Cardiac septum (tissue), 1 donor: ENCODE measurements at regions not wholly inside any gene's neighbourhood (a gene's known extent, or its start where the extent isn't known, plus 50 kb on each side); places are given as distances from the start of the nearest gene placed in this dataset.

ENCODE experiments used
- DNase-seq: peaks from one replicate; pipeline ENCODE4 v3.0.0-alpha.2; 2020; ENCODE audit warnings: low spot score
- intact Hi-C: fragments of 100-400 bp; cut with DNase I; formaldehyde crosslinking; loops from one replicate; pipeline ENCODE4 v1.14.0; 2022
- donor health status: DM: no; HTN: no; CAD: no.

GRCh38 chr2:207390302-207391095 is 139.3 kb upstream of the CREB1 start:
- intact Hi-C loops = no loop called here
- no peak for DNase-seq

GRCh38 chr2:207394203-207394781 is 135.5 kb upstream of the CREB1 start:
- DNase-seq = no peak
- intact Hi-C loops = loop anchor here (2.0 kb wide), 1 partner anchor 59 kb away; no protein-coding TSS in a partner anchor

DNA sequence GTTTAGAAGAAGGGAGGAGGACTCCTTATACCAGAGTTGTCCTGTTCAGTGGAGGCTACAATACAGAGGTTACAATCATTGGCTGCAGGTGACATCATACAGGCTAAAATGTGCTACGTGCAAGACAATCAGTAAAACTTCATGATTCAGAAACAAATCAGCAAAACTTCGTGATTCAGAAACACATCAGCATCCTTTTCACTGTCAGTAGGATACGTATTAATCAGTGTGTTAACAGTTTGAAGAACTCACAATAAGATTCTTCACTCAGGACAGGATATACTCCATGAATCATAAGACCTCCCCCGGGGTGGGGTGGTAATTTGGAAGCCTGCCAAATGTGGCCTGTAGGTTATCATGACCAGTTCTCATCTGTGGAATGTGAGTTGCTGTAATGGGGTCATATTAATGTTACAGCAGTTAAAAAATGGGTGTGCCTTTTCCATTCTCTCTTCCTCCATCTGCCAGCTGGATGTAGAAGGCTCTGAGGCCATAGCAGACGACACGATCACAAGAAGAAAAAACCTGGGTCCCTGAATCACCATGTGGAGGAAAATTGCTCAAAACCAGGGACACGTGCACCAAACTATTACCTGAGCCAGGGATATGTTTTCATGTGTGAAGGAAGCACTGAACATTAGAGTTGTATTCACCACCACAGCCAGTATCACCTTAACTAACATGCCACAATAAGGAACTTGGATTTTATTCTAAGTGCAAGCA is 134.8 kb upstream of the CREB1 start:
- intact Hi-C loops = loop anchor here (2.0 kb wide), 1 partner anchor 60 kb away; no protein-coding TSS in a partner anchor
- DNase-seq = no peak

DNA sequence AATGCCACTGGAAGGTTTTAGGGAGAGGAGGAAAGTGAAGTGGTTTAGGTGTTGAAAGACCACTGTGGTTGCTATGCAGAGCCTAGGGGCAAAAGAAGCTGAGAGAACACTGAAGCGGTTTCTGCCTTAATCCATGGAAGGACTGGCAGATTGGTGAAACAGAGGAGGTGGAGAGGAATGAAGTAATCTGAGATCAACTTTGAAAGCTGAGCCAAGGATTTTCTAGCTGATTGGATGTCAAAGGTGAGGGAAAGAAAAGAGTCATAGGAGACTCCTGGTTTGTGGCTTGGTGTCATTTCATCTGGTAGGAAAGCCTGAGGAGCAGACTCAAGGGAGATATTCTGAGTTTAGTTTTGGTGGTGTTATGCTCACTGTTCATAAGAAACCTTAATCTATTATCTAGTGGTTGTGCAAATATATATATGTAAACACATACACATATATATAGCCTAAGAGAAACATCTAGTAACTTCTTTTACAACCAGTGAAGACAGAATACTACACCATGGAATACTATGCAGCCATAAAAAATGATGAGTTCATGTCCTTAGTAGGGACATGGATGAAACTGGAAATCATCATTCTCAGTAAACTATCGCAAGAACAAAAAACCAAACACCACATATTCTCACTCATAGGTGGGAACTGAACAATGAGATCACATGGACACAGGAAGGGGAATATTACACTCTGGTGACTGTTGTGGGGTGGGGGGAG is 134.1 kb upstream of the CREB1 start:
- intact Hi-C loops = loop anchor here (2.0 kb wide), 1 partner anchor 61 kb away; no protein-coding TSS in a partner anchor
- DNase-seq = no peak

DNA sequence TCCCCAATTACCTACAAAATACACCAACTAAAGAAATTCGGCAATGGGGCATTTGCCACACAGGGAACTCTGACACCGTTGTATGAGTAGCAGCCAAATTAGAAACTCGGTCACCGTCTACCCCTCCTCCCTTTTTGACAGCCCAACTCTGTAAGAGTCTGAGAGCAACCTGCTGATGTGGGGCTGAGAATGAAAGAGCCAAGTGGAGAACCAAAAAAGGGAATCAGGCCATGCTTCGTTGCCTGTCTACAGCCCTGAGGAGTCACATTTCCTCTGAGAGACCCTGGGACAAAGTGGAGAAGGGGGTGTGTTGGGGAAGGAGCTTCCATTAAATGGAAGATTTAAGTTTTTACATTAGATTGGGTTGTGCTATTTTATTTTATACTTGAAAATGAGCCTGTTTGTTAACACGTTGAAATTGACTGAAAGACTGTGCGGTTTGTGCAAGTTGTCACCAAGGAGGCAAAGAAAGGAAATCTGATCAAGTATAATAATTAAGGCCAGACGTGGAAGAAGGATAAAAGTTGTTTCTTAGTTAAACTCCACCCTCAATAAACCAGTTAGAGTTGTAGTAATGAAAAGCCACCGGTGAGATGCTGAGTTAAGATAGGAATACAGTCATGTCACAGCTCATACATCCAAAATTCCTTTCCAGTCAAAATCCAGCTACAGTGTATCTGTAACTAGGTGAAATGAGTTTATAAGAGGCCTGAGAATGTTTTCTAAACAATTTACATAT is 131.7 kb upstream of the CREB1 start:
- DNase-seq = no peak
- intact Hi-C loops = no loop called here

GRCh38 chr2:207399301-207399700 is 130.5 kb upstream of the CREB1 start:
- intact Hi-C loops = no loop called here
- DNase-seq = no peak

DNA sequence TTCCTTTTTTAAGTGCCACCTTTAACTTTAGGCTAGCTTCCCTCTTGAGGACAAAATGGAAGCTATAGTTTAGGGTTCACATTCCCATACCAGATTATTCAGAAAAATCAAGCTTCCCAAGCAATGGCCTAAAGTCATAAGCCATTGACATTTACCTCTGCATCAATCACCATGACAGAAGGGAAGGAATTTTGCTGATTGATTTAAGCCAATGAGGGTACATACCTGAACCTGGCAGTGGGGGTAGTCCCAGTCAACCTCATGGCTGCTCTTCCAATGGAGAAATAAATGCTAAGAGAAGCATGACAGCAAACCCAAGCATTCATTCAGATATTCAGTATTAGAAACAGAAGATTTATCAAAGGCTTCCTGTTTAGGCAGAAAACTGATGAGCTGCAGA is 128.4 kb upstream of the CREB1 start:
- intact Hi-C loops = no loop called here
- no peak for DNase-seq

DNA sequence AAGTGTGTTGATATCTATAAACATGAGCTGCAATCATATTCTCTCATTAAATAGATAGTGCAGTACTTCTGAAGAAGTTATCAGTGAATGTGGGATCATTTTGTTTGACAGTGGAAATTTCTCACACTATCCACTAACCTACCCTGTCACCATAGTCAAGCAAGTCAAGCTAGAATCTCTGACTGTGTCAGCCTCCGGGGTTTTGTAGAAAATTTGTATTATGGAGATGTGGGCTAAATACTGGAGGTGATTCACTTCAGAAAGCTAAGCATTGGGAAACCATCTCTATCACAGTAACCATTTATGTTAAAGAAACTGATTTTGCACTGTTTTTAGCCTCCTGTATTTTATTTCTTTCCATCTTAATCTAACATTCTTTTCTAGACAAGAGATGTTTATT is 126.6 kb upstream of the CREB1 start:
- intact Hi-C loops = no loop called here
- DNase-seq = no peak

DNA sequence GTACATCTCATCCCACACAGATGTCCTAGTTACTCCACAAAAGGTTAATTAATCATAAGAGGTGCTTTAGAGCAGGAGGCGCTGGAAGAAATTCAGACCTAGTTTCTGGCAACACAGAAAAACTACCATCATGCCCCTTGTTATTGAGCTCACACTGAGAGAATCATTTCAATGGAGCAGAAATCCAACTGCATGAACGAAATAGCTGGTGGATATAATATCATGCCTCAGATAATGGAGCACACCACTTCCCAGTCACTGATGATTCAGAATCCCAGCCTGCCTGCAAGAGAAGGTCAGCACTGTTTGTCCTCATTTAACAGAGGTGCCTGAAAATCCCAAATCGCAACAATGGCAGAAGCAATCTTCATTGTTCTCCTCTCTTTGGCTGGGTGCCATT is 125.8 kb upstream of the CREB1 start:
- intact Hi-C loops = no loop called here

GRCh38 chr2:207405150-207405549 is 124.6 kb upstream of the CREB1 start:
- intact Hi-C loops = loop anchor here (5.0 kb wide), 1 partner anchor 73 kb away; no protein-coding TSS in a partner anchor
- no peak for DNase-seq

More for the DNA sequence above, 125.8 kb upstream of the CREB1 start:
- DNase-seq = no peak

DNA sequence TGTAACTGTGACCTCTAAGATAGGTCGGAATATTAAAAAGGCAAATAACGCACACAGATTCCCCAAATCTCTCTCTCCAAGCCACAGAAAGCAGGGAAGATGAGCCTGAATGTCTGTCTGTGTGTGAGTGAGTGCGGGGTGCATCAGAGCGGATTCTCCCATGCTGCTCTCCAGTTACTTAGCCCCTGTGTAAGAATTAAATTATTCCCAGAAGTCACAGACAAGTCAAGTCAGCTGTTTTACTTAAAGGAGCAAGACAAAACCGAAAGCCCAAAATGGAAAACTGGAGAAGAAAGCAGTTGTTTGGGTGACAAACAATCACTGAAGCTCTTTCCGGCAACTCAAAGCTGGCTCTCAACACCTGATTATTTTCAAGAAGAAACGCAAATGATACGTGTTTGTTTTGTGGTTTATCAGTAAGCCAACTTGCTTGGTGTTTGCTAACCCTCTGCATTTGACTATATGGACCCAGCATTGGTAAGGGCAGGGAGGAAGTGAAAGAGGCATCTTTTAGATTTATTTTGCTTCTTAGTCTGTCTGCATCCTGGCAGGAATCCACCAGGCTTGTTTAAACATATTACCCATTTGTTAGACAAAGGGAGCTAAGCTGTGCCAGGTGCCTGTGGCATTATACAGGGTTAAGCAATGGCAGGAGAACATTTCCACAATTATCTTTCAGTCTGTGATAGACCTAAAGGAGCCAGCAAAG is 121.5 kb upstream of the CREB1 start:
- intact Hi-C loops = loop anchor here (5.0 kb wide), 1 partner anchor 76 kb away; no protein-coding TSS in a partner anchor
- DNase-seq = no peak

DNA sequence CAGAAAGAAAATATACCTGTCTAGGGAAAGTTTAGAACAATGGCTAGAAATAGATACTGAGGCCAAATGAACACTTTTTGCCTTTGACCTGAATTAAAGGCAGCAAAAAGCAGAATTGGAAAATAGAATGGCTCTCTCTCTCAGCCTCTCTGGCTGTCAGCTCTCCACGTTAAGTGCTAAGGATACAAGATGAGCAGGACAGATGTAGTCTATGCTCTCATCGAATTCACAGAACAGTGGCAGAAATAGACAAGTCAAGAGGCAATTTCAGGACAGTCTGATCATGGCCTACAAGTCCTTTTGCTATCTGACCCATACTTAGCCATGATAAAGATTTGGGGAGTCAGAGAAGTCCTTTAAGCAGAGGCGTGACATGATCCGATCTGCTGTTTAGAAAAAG is 120.2 kb upstream of the CREB1 start:
- DNase-seq = no peak
- intact Hi-C loops = loop anchor here (5.0 kb wide), 1 partner anchor 77 kb away; no protein-coding TSS in a partner anchor

GRCh38 chr2:207412787-207413310 is 116.9 kb upstream of the CREB1 start:
- intact Hi-C loops = no loop called here
- no peak for DNase-seq

DNA sequence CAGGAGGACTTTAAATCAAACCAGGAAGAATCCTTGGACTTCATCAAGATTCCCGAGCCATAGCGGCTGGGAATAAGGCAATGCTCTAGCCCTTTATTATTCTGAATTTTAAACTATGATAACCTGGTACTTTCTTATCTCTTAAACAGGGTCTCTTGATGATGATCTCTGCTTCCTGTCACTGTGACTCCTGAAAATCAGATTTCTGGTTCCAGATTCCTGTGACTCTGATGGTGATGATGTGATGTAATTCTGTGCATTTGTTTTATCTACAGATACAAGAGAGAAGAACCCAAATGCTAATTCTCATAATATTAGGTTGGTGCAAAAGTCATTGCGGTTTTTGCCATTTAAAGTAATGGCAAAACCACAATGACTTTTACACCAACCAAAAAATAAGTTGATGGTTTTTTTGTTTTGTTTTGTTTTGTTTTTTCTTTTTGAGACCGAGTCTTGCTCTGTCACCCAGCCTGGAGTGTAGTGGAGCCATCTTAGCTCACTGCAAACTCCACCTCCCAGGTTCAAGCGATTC is 116.3 kb upstream of the CREB1 start:
- no peak for DNase-seq
- intact Hi-C loops = no loop called here

- DNase-seq = no peak
- intact Hi-C loops = no loop called here
These were observed 113.7 kb upstream of the CREB1 start for GRCh38 chr2:207416111-207416510.

DNA sequence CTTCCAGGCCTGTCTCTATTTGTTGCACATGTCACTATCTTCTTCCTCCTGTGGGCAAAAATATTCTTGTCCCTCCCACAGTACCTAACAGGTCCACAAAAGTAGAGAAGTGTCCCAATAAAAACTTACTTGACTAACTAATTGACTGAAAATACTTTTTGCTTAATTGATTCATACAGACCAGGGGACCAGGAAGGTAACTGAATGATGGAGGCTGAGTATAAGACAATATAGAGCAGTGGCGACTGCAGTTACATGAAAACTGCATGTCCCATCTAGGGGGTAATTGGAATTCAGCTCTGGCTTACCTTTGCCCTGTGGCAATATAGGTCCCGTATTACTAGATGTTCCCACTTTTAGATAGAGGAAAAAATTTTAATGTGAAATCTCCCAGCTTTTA is 112.9 kb upstream of the CREB1 start:
- intact Hi-C loops = no loop called here
- DNase-seq = no peak

- no peak for DNase-seq
- intact Hi-C loops = no loop called here
These were observed 112.5 kb upstream of the CREB1 start for GRCh38 chr2:207417301-207417718.

- DNase-seq = no peak
- intact Hi-C loops = no loop called here
These were observed 111.3 kb upstream of the CREB1 start for GRCh38 chr2:207418419-207418818.
